GM21825 (cell line): ENCODE measurements at regions not wholly inside any gene's neighbourhood (a gene's known extent, or its start where the extent isn't known, plus 50 kb on each side); places are given as distances from the start of the nearest gene placed in this dataset.
"Not testable (repeated sequence)": the region's sequence is repeated elsewhere in the genome, so short reads cannot be mapped to it uniquely, and the experiment has no call there.

Source experiments
- ATAC-seq: cut with Tn5 transposase; IDR thresholded peaks from one replicate; pipeline ENCODE4 v1.9.1; 2021; ENCODE audit warnings: mild to moderate bottlenecking, moderate library complexity; ENCODE audit not compliant: unreplicated experiment

- no peak for ATAC-seq
Observed at GRCh38 chr3:177646749-177647148, 449.5 kb upstream of the TBL1XR1 start.

DNA sequence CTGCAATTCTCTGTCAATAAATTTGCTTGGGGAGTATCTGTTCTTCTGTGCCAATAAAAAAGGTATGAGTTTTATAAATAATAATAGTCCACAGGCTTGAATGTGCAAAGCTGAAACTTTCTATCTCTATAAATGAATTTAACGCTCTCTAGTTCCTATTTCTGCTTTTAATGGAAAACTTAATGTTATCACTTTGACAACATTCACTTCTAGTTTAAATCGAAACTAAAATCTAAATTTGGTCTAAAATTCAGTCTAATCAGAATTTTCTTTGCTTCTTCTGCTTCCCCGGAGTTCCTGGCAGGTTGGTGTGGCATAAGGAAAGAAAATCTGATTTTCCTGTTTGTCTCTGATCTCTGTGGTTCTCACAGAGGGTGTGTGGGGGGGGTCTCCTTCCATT is 450.1 kb upstream of the TBL1XR1 start:
- ATAC-seq, result no peak

DNA sequence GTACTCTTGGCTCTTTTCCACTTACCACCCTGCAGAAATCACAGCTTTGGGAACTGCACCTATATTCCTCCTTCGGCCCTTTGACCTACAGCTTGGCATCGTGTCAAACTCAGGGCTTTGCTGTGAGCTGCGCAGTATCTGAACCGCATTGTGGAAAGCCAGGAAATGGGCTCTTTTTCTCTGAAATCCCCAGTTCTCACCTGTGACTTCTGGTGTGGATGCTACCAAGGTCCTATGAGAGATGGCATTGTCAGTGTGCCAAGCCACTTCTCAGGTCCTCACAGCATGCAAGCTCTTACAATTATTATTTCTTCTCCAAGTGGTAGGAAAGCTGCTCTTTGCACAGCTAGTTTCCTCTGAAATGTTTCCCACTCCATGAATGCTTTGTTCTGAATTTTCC is 450.6 kb upstream of the TBL1XR1 start:
- ATAC-seq, result no peak

GRCh38 chr3:177652556-177653291 is 455.4 kb upstream of the TBL1XR1 start:
- no peak for ATAC-seq

DNA sequence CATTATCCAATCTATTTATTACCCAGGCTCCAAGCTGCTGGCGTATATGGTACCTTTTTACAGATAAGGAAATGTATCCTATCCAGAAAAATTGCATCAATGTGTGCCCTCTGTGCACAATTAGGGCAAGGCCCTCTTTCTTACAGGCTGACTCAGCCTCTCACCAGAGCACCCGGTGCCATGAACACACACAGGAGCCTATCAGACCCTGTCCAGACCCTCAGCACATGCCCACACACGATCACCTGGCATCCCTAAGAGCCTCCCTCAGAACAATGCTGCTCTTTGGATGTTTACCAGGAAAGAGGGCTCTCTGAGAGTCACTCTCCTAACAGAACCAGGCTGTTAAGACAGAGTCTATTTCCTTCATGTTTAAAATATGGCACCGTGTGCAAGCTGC is 460.0 kb upstream of the TBL1XR1 start:
- no peak for ATAC-seq

DNA sequence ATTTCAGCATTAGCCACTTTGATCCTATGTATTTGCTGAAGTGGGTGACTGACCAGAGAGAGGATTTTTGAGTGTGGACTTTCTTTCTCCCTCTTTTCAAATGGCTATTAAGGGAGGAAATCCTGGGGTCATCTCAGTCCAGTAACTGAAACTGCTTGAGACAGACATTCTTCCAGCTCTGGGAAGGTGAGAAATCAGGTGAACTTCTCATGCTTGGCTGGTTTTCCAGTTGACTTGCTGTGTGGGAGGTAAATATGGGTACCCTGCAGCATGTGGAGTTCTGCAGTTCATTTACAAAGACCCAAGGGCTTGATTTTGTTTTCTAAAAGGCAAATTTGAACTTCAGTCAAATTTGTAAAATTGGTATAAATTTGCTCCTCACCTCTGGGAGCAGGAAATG is 461.1 kb upstream of the TBL1XR1 start:
- ATAC-seq, result no peak

DNA sequence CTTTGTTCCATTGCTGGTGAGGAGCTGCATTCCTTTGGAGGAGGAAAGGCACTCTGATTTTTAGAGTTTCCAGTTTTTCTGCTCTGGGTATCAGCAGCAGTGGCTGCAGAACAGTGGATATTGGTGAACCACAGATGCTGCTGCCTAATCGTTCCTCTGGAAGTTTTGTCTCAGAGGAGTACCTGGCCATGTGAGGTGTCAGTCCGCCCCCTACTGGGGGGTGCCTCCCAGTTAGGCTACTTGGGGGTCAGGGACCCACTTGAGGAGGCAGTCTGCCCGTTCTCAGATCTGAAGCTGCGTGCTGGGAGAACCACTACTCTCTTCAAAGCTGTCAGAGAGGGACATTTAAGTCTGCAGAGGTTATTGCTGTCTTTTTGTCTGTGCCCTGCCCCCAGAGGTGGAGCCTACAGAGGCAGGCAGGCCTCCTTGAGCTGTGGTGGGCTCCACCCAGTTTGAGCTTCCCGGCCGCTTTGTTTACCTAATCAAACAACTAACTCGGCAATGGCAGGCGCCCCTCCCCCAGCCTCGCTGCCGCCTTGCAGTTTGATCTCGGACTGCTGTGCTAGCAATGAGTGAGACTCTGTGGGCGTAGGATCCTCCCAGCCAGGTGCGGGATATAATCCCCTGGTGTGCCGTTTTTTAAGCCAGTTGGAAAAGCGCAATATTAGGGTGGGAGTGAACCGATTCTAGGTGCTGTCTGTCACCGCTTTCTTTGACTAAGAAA is 467.3 kb upstream of the TBL1XR1 start:
- ATAC-seq, result not testable (repeated sequence)

GRCh38 chr3:177665122-177665808 is 468.0 kb upstream of the TBL1XR1 start:
- no peak for ATAC-seq

DNA sequence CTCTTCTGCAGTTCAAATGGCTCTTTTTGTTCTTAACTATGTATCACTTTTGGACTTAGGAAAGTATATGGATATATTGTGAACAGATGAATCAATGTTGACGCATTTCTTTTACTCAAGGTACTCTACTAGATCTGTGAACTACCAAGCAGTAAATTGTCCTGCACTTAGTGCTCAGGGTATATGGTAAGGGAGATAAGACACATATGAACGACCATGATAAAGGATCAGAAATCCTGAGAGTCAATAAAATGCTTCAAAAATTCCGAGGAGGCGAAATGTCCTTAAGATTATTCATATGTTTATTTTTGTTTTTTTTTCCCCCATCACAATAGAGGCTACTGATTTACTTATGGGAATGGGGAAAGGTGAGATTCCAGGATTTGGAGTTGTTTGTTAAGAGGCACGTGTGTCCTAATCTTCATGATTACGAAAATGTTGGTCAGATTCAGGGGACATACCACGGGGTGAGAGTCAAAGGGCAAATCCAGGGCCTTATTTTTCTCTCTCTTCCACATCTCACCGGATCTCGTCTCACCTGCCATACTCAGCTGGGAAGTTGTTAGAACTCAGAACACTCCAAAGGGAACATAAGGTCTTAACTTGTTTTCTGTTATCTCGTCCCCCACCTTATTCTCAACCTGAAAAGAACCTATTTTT is 475.1 kb upstream of the TBL1XR1 start:
- no peak for ATAC-seq

DNA sequence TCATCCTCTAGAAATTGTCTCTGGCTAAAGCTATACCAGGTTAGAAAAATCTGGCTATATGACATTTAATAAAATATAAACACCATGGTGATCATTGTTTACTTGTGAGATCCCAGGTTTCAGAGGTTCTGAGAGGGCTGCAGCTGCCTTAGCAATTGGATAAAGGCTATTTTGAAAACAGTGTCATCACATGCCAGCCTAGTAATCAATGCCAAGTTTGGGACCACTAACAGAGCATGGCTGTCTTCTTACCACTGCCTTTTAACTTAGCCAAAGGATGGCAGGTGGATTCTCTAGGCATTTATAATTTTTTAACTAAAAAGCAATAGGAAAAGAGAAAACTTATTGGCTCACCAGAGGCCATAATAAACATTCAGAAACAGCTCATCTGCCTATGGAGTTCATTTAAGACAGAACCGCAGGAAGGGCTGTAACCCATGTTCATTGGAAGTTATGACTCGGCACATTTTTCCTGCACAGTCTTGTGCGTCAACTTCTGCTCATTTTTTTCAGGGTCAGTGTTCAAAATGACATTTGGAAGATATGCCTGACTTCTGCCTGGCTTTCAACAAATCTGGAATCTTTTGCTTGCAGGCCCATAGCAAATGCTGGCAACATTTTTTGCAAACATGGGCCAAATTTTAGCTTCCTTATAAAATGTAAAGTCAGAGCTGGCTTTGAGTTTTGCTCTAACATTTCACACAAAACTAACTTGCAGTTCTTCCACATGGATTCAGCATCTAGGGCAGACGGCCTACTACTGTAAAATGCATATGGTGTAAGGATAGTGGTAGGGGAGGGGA is 476.0 kb upstream of the TBL1XR1 start:
- ATAC-seq, result no peak

DNA sequence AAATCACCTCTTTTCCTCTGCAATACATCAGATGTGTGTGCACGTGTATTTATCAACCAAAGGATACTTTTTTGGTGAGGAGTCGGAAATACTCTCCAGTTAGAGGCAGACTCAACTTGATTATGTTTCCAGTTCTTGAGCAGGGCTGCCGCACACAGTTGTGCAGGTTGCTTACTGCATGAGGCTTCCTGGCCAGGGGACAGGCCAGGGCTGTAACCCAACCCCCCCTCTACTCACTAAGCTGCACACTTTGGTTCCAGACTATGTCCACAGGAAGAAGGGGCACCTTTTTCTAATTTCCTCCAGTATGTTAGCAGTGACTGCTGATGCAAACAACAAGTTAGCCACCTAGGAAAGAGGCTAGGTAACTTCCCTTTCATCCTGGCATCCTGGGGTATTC is 476.9 kb upstream of the TBL1XR1 start:
- ATAC-seq, result no peak

- ATAC-seq, result no peak
Observed at GRCh38 chr3:177676148-177676547, 478.9 kb upstream of the TBL1XR1 start.

- ATAC-seq, result no peak
Observed at GRCh38 chr3:177676947-177677587, 479.8 kb upstream of the TBL1XR1 start.

GRCh38 chr3:177679568-177680471 is 482.5 kb upstream of the TBL1XR1 start:
- peak; percentile 71 for ATAC-seq

- no peak for ATAC-seq
Observed at GRCh38 chr3:177680472-177680821, 483.2 kb upstream of the TBL1XR1 start.

DNA sequence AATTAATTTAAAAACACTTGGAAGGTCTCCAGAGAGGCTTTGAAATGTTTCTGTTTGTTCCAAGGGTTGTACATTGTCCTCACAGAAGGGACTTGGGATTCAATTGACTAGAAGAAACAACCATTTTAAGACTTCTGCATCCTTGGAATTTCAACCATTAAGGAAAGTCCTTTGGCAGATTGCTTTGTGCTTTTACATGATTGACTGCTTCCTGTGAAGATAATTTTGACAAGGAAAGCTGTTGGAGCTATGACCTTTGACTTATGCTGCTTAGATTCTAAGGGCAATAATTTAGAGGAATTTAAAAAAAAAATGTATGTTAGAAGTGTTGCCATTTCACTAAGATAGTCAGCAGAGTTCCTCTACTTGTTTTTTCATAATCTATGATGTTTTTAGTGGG is 483.9 kb upstream of the TBL1XR1 start:
- no peak for ATAC-seq

GRCh38 chr3:177681852-177682251 is 484.6 kb upstream of the TBL1XR1 start:
- ATAC-seq, result no peak

GRCh38 chr3:177683586-177683985 is 486.3 kb upstream of the TBL1XR1 start:
- no peak for ATAC-seq

DNA sequence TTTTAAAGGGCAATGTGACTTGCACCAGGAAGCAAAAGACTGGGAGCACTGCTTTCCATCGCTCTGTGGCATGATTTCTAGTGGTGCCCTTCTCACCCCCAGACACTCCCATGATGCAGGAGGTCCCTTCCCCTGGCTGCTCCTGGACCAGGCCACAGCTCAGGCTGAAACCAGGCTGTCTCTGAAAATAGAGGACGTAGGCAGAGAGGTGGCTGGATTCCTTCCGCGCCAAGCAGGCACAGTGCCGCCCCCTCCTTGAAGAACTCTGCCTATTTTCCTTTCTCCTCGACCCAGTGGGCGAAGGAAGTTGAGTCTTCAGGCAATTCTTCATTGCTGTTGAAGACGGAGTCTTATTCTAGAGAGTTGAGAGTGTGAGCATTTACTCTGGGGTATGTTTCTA is 489.4 kb upstream of the TBL1XR1 start:
- no peak for ATAC-seq
